Fibroblast of skin of left quadriceps (primary cell): ENCODE measurements at regions not wholly inside any gene's neighbourhood (a gene's known extent, or its start where the extent isn't known, plus 50 kb on each side); places are given as distances from the start of the nearest gene placed in this dataset.
"Not testable (repeated sequence)": the region's sequence is repeated elsewhere in the genome, so short reads cannot be mapped to it uniquely, and the experiment has no call there.

Experiments
- DNase-seq, 2 experiments: peaks; one replicate each; pipeline ENCODE4 v3.0.0-alpha.2; 2013; ENCODE audit warnings: low read depth in 2 of 2

DNA sequence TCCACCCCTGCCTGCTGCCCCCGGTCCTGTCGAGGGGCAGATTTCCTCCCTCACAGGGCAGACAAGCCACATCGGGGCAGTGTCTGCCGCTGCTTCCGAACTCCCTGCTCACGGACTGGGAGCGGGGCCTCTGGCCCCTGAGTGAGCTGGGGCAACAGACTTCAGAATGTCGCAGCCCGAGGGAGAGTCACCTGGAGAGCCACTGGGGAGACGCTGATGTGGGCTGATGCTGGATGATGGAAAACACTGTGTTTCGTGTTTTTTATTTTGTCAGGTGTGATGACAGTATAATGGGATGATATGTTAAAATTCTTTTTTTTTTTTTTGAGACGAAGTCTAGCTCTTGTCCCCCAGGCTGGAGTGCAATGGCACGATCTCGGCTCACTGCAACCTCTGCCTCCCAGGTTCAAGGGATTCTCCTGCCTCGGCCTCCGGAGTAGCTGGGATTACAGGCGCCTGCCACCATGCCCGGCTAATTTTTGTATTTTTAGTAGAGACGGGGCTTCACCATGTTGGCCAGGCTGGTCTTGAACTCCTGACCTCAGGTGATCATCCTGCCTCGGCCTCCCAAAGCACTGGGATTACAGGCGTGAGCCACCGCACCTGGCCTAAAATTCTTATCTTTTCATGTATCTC is 52.1 kb upstream of the SEPTIN5 start:
- not testable (repeated sequence) for DNase-seq

DNA sequence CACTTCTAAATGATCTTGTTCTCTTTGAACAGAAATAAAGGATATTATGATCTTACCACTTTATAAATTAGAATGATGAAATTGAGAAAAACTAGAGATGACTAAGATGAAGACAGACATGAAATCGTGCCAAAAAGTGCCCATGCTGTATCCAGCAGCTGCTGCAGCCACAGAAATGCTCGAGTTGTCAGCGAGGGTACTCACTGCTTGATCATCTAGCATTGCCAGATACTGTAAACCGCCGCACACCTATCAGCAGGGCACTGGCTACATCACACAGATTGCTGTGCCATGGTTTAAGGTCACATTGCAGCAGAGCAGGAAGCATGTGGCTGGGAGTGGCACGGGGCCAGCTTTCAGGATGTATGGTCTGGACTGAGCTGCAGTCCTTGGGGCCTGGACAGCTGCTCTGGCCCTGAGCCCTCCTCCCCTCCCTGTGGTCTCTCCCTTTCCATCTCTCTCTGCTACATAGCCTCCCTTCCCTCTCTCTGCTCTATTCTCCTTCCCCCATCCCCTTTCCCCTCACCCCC is 51.0 kb upstream of the SEPTIN5 start:
- DNase-seq = peak; percentile 36 to 37

DNA sequence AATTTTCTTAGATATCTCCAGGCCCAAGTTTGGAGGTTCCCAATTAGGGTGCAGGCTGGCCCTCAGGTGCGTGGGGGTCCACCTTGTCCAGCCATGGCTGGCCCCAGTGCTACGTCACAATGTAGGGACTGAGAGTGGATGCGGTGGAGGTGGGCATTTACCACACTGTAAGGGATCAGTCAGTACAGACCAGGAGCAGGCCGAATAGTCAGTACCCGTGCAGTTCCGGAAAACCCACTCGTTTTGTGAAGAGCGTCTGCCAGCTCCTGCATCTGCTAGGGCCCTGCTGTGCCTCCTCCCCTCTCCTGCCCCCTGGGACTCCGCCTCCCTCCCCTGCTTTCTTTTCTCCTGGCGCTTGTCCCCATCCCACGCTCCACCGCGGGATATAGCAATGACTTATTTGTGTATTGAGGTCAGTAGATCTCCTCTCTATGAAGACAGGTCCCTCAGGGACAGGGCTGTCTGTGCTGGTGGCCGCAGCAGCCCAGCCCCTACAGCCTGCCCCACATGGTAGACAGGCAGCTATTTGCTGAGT is 50.4 kb upstream of the SEPTIN5 start:
- no peak for DNase-seq

DNA sequence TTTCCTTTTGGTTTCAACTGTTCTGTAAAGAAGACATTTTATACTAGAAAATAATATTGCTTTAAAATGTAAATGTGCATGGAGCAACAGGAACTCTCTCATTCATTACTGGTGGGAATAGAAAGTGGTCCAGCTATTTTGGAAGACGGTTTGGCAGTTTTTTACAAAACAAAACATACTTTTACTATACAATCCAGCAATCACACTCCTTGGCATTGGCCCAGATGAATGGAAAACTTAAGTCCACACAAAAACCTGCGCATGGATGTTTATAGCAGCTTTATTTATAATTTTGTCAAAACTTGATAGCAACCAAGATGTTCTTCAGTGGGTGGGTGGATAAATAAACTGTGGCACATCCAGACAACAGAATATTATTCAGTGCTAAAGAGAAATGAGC is 49.9 kb upstream of the SEPTIN5 start:
- no peak for DNase-seq
